Natural killer cell (primary cell): ENCODE measurements at regions not wholly inside any gene's neighbourhood (a gene's known extent, or its start where the extent isn't known, plus 50 kb on each side); places are given as distances from the start of the nearest gene placed in this dataset.
"Not testable (repeated sequence)": the region's sequence is repeated elsewhere in the genome, so short reads cannot be mapped to it uniquely, and the experiment has no call there.

Source experiments
- ATAC-seq, 3 donors: fragments of 150-1000 bp in 2 of 3; fragments of 200-7000 bp in 1 of 3; cut with Tn5 transposase; 1 replicate in 1 of 3; 2 replicates in 2 of 3; pipeline ENCODE4 v1.10.0; 2021; ENCODE audit warnings: mild to moderate bottlenecking in 2 of 3, moderate library complexity in 2 of 3
- DNase-seq, 2 donors: peaks; one replicate each; pipeline versions ENCODE4 v3.0.0 to v3.0.0-alpha.2; 2013 to 2021; ENCODE audit warnings: mixed read lengths in 1 of 2
- H3K27ac ChIP-seq: one replicate; pipeline ENCODE4 v1.5.1; 2013; ENCODE audit warnings: mild to moderate bottlenecking, low read length
- H3K27me3 ChIP-seq: one replicate; pipeline ENCODE4 v1.6.1; 2013; ENCODE audit warnings: low read length; ENCODE audit not compliant: control insufficient read depth, insufficient read depth
- H3K36me3 ChIP-seq: one replicate; pipeline ENCODE4 v1.6.1; 2013; ENCODE audit warnings: low read length; ENCODE audit not compliant: control insufficient read depth, insufficient read depth
- H3K4me1 ChIP-seq: one replicate; pipeline ENCODE4 v1.6.1; 2013; ENCODE audit warnings: low read length; ENCODE audit not compliant: control insufficient read depth, insufficient read depth
- H3K4me3 ChIP-seq: one replicate; pipeline ENCODE4 v1.5.1; 2013; ENCODE audit warnings: low read length
- H3K9me3 ChIP-seq: one replicate; pipeline ENCODE4 v1.6.1; 2013; ENCODE audit warnings: low read length; ENCODE audit not compliant: control insufficient read depth, insufficient read depth
- H3K27ac Mint-ChIP-seq, 2 donors: one replicate each; pipeline ENCODE4 v1.8.0; 2022; ENCODE audit warnings: mild to moderate bottlenecking in 2 of 2, mixed read lengths in 2 of 2, moderate library complexity in 1 of 2
- H3K27me3 Mint-ChIP-seq, 2 donors: one replicate each; pipeline ENCODE4 v1.8.0; 2022; ENCODE audit warnings: low read depth in 2 of 2, mixed read lengths in 2 of 2
- H3K36me3 Mint-ChIP-seq: one replicate; pipeline ENCODE4 v1.8.0; 2022; ENCODE audit warnings: mixed read lengths
- H3K4me1 Mint-ChIP-seq, 2 donors: one replicate each; pipeline ENCODE4 v1.8.0; 2022; ENCODE audit warnings: mixed read lengths in 2 of 2
- H3K4me3 Mint-ChIP-seq: one replicate; pipeline ENCODE4 v1.8.0; 2022; ENCODE audit warnings: mild to moderate bottlenecking, moderate library complexity, mixed read lengths
- H3K9me3 Mint-ChIP-seq, 2 donors: one replicate each; pipeline ENCODE4 v1.8.0; 2022; ENCODE audit warnings: mixed read lengths in 2 of 2
- CTCF ChIP-seq: fragments of 200-600 bp; IDR thresholded peaks from one replicate; pipeline ENCODE4 v1.8.0; 2022; ENCODE audit warnings: antibody characterized with exemption
- WGBS: methylation state at CpG from one replicate; pipeline ENCODE4 v1.1.7; 2013; ENCODE audit warnings: missing lambda C conversion rate; ENCODE audit not compliant: insufficient coverage; 5-methylcytosine and 5-hydroxymethylcytosine counted together
- intact Hi-C: fragments of 100-400 bp; cut with micrococcal nuclease; formaldehyde crosslinking; loops from one replicate; pipeline ENCODE4 v1.14.2; 2022

- Mint-ChIP-seq H3K27me3 (no peaks in the 10 kb centered on the region), H3K4me1 (no peaks in the 10 kb centered on the region), H3K9me3 (no peaks in the 10 kb centered on the region), H3K27ac (no peak overlapping the region), H3K36me3 (no peaks in the 10 kb centered on the region), H3K4me3 (no peak overlapping the region)
- Histone ChIP-seq H3K9me3 (no peaks in the 10 kb centered on the region), H3K27me3 (no peaks in the 10 kb centered on the region), H3K4me1 (no peaks in the 10 kb centered on the region), H3K36me3 (no peaks in the 10 kb centered on the region), H3K4me3 (no peak overlapping the region), H3K27ac (no peak overlapping the region)
- no peak for TF ChIP-seq CTCF
- DNase-seq (no peak), ATAC-seq (no peak)
- 93% methylated on average over 4 of the region's 5 CpGs for WGBS
- intact Hi-C loops: no loop called here
Measured at GRCh38 chr12:62009445-62009844, 250.8 kb upstream of the USP15 start.

DNA sequence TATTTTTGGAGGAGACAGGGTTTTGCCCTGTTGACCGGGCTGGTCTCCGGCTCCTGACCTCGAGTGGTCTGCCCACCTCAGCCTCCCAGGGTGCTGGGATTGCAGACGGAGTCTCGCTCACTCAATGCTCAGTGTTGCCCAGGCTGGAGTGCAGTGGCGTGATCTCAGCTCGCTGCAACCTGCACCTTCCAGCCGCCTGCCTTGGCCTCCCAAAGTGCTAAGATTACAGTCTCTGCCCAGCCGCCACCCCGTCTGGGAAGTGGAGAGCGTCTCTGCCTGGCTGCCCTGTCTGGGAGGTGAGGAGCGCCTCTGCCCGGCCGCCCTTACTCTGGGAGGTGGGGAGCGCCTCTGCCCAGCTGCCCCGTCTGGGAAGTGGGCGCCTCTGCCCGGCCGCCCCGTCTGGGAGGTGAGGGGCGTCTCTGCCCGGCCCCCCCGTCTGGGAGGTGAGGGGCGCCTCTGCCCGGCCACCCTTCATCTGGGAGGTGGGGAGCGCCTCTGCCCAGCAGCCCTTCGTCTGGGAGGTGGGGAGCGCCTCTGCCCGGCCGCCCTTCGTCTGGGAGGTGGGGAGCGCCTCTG, 249.8 kb upstream of the USP15 start:
- H3K27ac ChIP-seq, H3K27me3 Mint-ChIP-seq, H3K27me3 ChIP-seq, DNase-seq, H3K9me3 Mint-ChIP-seq, H3K4me3 ChIP-seq, H3K4me3 Mint-ChIP-seq, H3K4me1 ChIP-seq, intact Hi-C loops, H3K9me3 ChIP-seq, H3K36me3 Mint-ChIP-seq, ATAC-seq, H3K4me1 Mint-ChIP-seq, H3K27ac Mint-ChIP-seq, H3K36me3 ChIP-seq: not testable (repeated sequence)
- WGBS: 94% methylated on average over 25 of the region's 32 CpGs

DNA sequence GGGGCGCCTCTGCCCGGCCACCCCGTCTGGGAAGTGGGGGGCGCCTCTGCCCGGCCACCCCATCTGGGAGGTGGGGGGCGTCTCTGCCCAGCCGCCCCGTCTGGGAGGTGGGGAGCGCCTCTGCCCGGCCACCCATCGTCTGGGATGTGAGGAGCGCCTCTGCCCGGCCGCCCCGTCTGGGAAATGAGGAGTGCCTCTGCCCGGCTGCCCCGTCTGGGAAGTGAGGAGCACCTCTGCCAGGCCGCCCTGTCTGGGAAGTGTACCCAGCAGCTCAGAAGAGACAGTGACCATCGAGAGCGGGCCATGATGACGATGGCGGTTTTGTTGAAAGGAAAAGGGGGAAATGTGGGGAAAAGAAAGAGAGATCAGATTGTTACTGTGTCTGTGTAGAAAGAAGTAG, 249.2 kb upstream of the USP15 start:
- intact Hi-C loops: not testable (repeated sequence)

GRCh38 chr12:62014330-62014729, 245.9 kb upstream of the USP15 start:
- peaks cover 2 to 3% of the 10 kb centered on the region in 2 donors for H3K9me3 Mint-ChIP-seq
- 94% methylated on average over 8 of the region's 8 CpGs for WGBS
- ATAC-seq (no peak), DNase-seq (no peak)
- H3K4me3 ChIP-seq: no peak overlapping the region
- H3K27me3 ChIP-seq: no peaks in the 10 kb centered on the region
- no peaks in the 10 kb centered on the region for H3K4me1 ChIP-seq
- H3K4me3 Mint-ChIP-seq: no peak overlapping the region
- no peaks in the 10 kb centered on the region for H3K36me3 ChIP-seq
- TF ChIP-seq CTCF: no peak
- H3K27ac ChIP-seq: no peak overlapping the region
- H3K27me3 Mint-ChIP-seq: no peaks in the 10 kb centered on the region
- H3K4me1 Mint-ChIP-seq: no peaks in the 10 kb centered on the region
- no peak overlapping the region for H3K27ac Mint-ChIP-seq
- intact Hi-C loops: no loop called here
- no peaks in the 10 kb centered on the region for H3K9me3 ChIP-seq
- no peaks in the 10 kb centered on the region for H3K36me3 Mint-ChIP-seq

More for the DNA sequence above, 249.2 kb upstream of the USP15 start:
- H3K27ac ChIP-seq, H3K4me1 Mint-ChIP-seq, H3K9me3 Mint-ChIP-seq, H3K4me3 Mint-ChIP-seq, H3K9me3 ChIP-seq, ATAC-seq, H3K27ac Mint-ChIP-seq, H3K27me3 ChIP-seq, DNase-seq, H3K4me3 ChIP-seq, H3K4me1 ChIP-seq, H3K27me3 Mint-ChIP-seq, H3K36me3 Mint-ChIP-seq, H3K36me3 ChIP-seq: not testable (repeated sequence)
- WGBS: 96% methylated on average over 22 of the region's 22 CpGs
